ENCODE measurements at regions not wholly inside any gene's neighbourhood (a gene's known extent, or its start where the extent isn't known, plus 50 kb on each side); places are given as distances from the start of the nearest gene placed in this dataset.

- H3K36me3 ChIP-seq (ENCODE audit: insufficient read depth, low read length): no peaks in the 10 kb centered on the region
- no peaks in the 10 kb centered on the region for H3K4me1 ChIP-seq (ENCODE audit: control insufficient read depth, insufficient read depth, low read length)
- no peaks in the 10 kb centered on the region for H3K27me3 ChIP-seq (ENCODE audit: control insufficient read depth, insufficient read depth, low read length)
- H3K4me2 ChIP-seq (ENCODE audit: low read length): no peak overlapping the region
- no peaks in the 10 kb centered on the region for H3K9me3 ChIP-seq (replicated peaks; ENCODE audit: low read length)
- H3K4me3 ChIP-seq (ENCODE audit: low read length): no peak overlapping the region
- no peak overlapping the region for H3K9ac ChIP-seq (ENCODE audit: low read depth, low read length)
Measured at GRCh38 chr6:140824595-140824994, 1308.1 kb upstream of the GJE1 start.

GRCh38 chr6:140821196-140821595 lies 1311.5 kb upstream of the GJE1 start:
- Histone ChIP-seq H3K4me3 (ENCODE audit: low read length) (no peak overlapping the region), H3K9ac (ENCODE audit: low read depth, low read length) (no peak overlapping the region), H3K36me3 (ENCODE audit: insufficient read depth, low read length) (no peaks in the 10 kb centered on the region), H3K27me3 (ENCODE audit: control insufficient read depth, insufficient read depth, low read length) (no peaks in the 10 kb centered on the region), H3K9me3 (replicated peaks; ENCODE audit: low read length) (no peaks in the 10 kb centered on the region), H3K4me2 (ENCODE audit: low read length) (no peak overlapping the region), H3K4me1 (ENCODE audit: control insufficient read depth, insufficient read depth, low read length) (no peaks in the 10 kb centered on the region)

GRCh38 chr6:140817176-140817575 lies 1315.5 kb upstream of the GJE1 start:
- Histone ChIP-seq H3K4me2 (ENCODE audit: low read length) (no peak overlapping the region), H3K9me3 (replicated peaks; ENCODE audit: low read length) (no peaks in the 10 kb centered on the region), H3K27me3 (ENCODE audit: control insufficient read depth, insufficient read depth, low read length) (no peaks in the 10 kb centered on the region), H3K4me1 (ENCODE audit: control insufficient read depth, insufficient read depth, low read length) (no peaks in the 10 kb centered on the region), H3K36me3 (ENCODE audit: insufficient read depth, low read length) (no peaks in the 10 kb centered on the region), H3K4me3 (ENCODE audit: low read length) (no peak overlapping the region), H3K9ac (ENCODE audit: low read depth, low read length) (no peak overlapping the region)

GRCh38 chr6:140816681-140817080 lies 1316.0 kb upstream of the GJE1 start:
- no peaks in the 10 kb centered on the region for H3K27me3 ChIP-seq (ENCODE audit: control insufficient read depth, insufficient read depth, low read length)

GRCh38 chr6:140812636-140813035 lies 1320.1 kb upstream of the GJE1 start:
- Histone ChIP-seq H3K4me2 (ENCODE audit: low read length) (no peak overlapping the region), H3K27me3 (ENCODE audit: control insufficient read depth, insufficient read depth, low read length) (no peaks in the 10 kb centered on the region), H3K36me3 (ENCODE audit: insufficient read depth, low read length) (no peaks in the 10 kb centered on the region), H3K4me1 (ENCODE audit: control insufficient read depth, insufficient read depth, low read length) (no peaks in the 10 kb centered on the region), H3K9me3 (replicated peaks; ENCODE audit: low read length) (peaks cover 3% of the 10 kb centered on the region), H3K9ac (ENCODE audit: low read depth, low read length) (no peak overlapping the region), H3K4me3 (ENCODE audit: low read length) (no peak overlapping the region)

More at GRCh38 chr6:140816681-140817080, 1316.0 kb upstream of the GJE1 start:
- H3K4me3 ChIP-seq (ENCODE audit: low read length): no peak overlapping the region
- no peak overlapping the region for H3K4me2 ChIP-seq (ENCODE audit: low read length)
- H3K36me3 ChIP-seq (ENCODE audit: insufficient read depth, low read length): no peaks in the 10 kb centered on the region
- no peaks in the 10 kb centered on the region for H3K4me1 ChIP-seq (ENCODE audit: control insufficient read depth, insufficient read depth, low read length)
- H3K9me3 ChIP-seq (replicated peaks; ENCODE audit: low read length): no peaks in the 10 kb centered on the region
- H3K9ac ChIP-seq (ENCODE audit: low read depth, low read length): no peak overlapping the region

- no peak overlapping the region for H3K4me2 ChIP-seq (ENCODE audit: low read length)
- H3K36me3 ChIP-seq (ENCODE audit: insufficient read depth, low read length): no peaks in the 10 kb centered on the region
- H3K9me3 ChIP-seq (replicated peaks; ENCODE audit: low read length): peaks cover 3% of the 10 kb centered on the region
- H3K9ac ChIP-seq (ENCODE audit: low read depth, low read length): no peak overlapping the region
- no peaks in the 10 kb centered on the region for H3K4me1 ChIP-seq (ENCODE audit: control insufficient read depth, insufficient read depth, low read length)
- no peaks in the 10 kb centered on the region for H3K27me3 ChIP-seq (ENCODE audit: control insufficient read depth, insufficient read depth, low read length)
- no peak overlapping the region for H3K4me3 ChIP-seq (ENCODE audit: low read length)
Measured at GRCh38 chr6:140811642-140812041, 1321.1 kb upstream of the GJE1 start.

- Histone ChIP-seq H3K9ac (ENCODE audit: low read depth, low read length) (no peak overlapping the region), H3K27me3 (ENCODE audit: control insufficient read depth, insufficient read depth, low read length) (no peaks in the 10 kb centered on the region), H3K36me3 (ENCODE audit: insufficient read depth, low read length) (no peaks in the 10 kb centered on the region), H3K4me2 (ENCODE audit: low read length) (no peak overlapping the region), H3K4me3 (ENCODE audit: low read length) (no peak overlapping the region), H3K4me1 (ENCODE audit: control insufficient read depth, insufficient read depth, low read length) (no peaks in the 10 kb centered on the region), H3K9me3 (replicated peaks; ENCODE audit: low read length) (peaks cover 3% of the 10 kb centered on the region)
Measured at GRCh38 chr6:140809694-140810101, 1323.0 kb upstream of the GJE1 start.

- Histone ChIP-seq H3K4me2 (ENCODE audit: low read length) (no peak overlapping the region), H3K27me3 (ENCODE audit: control insufficient read depth, insufficient read depth, low read length) (no peaks in the 10 kb centered on the region), H3K4me1 (ENCODE audit: control insufficient read depth, insufficient read depth, low read length) (no peaks in the 10 kb centered on the region), H3K9ac (ENCODE audit: low read depth, low read length) (no peak overlapping the region), H3K4me3 (ENCODE audit: low read length) (no peak overlapping the region), H3K36me3 (ENCODE audit: insufficient read depth, low read length) (no peaks in the 10 kb centered on the region), H3K9me3 (replicated peaks; ENCODE audit: low read length) (peaks cover 3% of the 10 kb centered on the region)
Measured at GRCh38 chr6:140806431-140806830, 1326.3 kb upstream of the GJE1 start.

GRCh38 chr6:140794544-140794943 lies 1338.2 kb upstream of the GJE1 start:
- Histone ChIP-seq H3K27me3 (ENCODE audit: control insufficient read depth, insufficient read depth, low read length) (no peaks in the 10 kb centered on the region), H3K4me2 (ENCODE audit: low read length) (no peak overlapping the region), H3K4me3 (ENCODE audit: low read length) (no peak overlapping the region), H3K9ac (ENCODE audit: low read depth, low read length) (no peak overlapping the region), H3K4me1 (ENCODE audit: control insufficient read depth, insufficient read depth, low read length) (no peaks in the 10 kb centered on the region), H3K9me3 (replicated peaks; ENCODE audit: low read length) (no peaks in the 10 kb centered on the region), H3K36me3 (ENCODE audit: insufficient read depth, low read length) (no peaks in the 10 kb centered on the region)

- Histone ChIP-seq H3K36me3 (ENCODE audit: insufficient read depth, low read length) (no peaks in the 10 kb centered on the region), H3K4me3 (ENCODE audit: low read length) (no peak overlapping the region), H3K27me3 (ENCODE audit: control insufficient read depth, insufficient read depth, low read length) (no peaks in the 10 kb centered on the region), H3K9me3 (replicated peaks; ENCODE audit: low read length) (no peaks in the 10 kb centered on the region), H3K9ac (ENCODE audit: low read depth, low read length) (no peak overlapping the region), H3K4me1 (ENCODE audit: control insufficient read depth, insufficient read depth, low read length) (no peaks in the 10 kb centered on the region), H3K4me2 (ENCODE audit: low read length) (no peak overlapping the region)
Measured at GRCh38 chr6:140790109-140790508, 1342.6 kb upstream of the GJE1 start.

- Histone ChIP-seq H3K27me3 (ENCODE audit: control insufficient read depth, insufficient read depth, low read length) (no peaks in the 10 kb centered on the region), H3K9ac (ENCODE audit: low read depth, low read length) (no peak overlapping the region), H3K9me3 (replicated peaks; ENCODE audit: low read length) (no peaks in the 10 kb centered on the region), H3K36me3 (ENCODE audit: insufficient read depth, low read length) (no peaks in the 10 kb centered on the region), H3K4me1 (ENCODE audit: control insufficient read depth, insufficient read depth, low read length) (no peaks in the 10 kb centered on the region), H3K4me3 (ENCODE audit: low read length) (no peak overlapping the region), H3K4me2 (ENCODE audit: low read length) (no peak overlapping the region)
Measured at GRCh38 chr6:140789466-140789865, 1343.3 kb upstream of the GJE1 start.

GRCh38 chr6:140785926-140786325 lies 1346.8 kb upstream of the GJE1 start:
- Histone ChIP-seq H3K4me1 (ENCODE audit: control insufficient read depth, insufficient read depth, low read length) (no peaks in the 10 kb centered on the region), H3K9ac (ENCODE audit: low read depth, low read length) (no peak overlapping the region), H3K9me3 (replicated peaks; ENCODE audit: low read length) (no peaks in the 10 kb centered on the region), H3K36me3 (ENCODE audit: insufficient read depth, low read length) (no peaks in the 10 kb centered on the region), H3K27me3 (ENCODE audit: control insufficient read depth, insufficient read depth, low read length) (no peaks in the 10 kb centered on the region), H3K4me2 (ENCODE audit: low read length) (no peak overlapping the region), H3K4me3 (ENCODE audit: low read length) (no peak overlapping the region)

Data from skeletal muscle satellite cell (primary cell).